Mononuclear cell (primary cell): ENCODE measurements at regions not wholly inside any gene's neighbourhood (a gene's known extent, or its start where the extent isn't known, plus 50 kb on each side); places are given as distances from the start of the nearest gene placed in this dataset.

Source experiments
- H3K27me3 ChIP-seq: 2 replicates; pipeline ENCODE4 v1.6.0; 2011; ENCODE audit warnings: low read length, control low read depth; ENCODE audit not compliant: insufficient read depth
- H3K4me1 ChIP-seq: 2 replicates; pipeline ENCODE4 v1.5.1; 2011; ENCODE audit warnings: mild to moderate bottlenecking, low read length, control low read depth; ENCODE audit not compliant: insufficient read depth
- H3K4me3 ChIP-seq: 2 replicates; pipeline ENCODE4 v1.5.1; 2011; ENCODE audit warnings: mild to moderate bottlenecking, low read length, moderate library complexity
- H3K9me3 ChIP-seq: 2 replicates; pipeline ENCODE4 v1.5.1; 2011; ENCODE audit warnings: low read depth, mild to moderate bottlenecking, control low read depth, low read length

GRCh38 chr22:27610863-27611786 is 190.4 kb downstream of the MN1 start:
- H3K27me3 ChIP-seq, result peaks cover 10% of the 10 kb centered on the region
- H3K4me1 ChIP-seq, result no peaks in the 10 kb centered on the region
- no peaks in the 10 kb centered on the region for H3K9me3 ChIP-seq
- H3K4me3 ChIP-seq, result no peak overlapping the region

- no peaks in the 10 kb centered on the region for H3K4me1 ChIP-seq
- H3K4me3 ChIP-seq, result no peak overlapping the region
- H3K27me3 ChIP-seq, result peaks cover 10% of the 10 kb centered on the region
- no peaks in the 10 kb centered on the region for H3K9me3 ChIP-seq
These were observed 189.4 kb downstream of the MN1 start for GRCh38 chr22:27612115-27612514.

- no peaks in the 10 kb centered on the region for H3K4me1 ChIP-seq
These were observed 188.2 kb downstream of the MN1 start for GRCh38 chr22:27613099-27614005.

GRCh38 chr22:27614006-27614649 is 187.4 kb downstream of the MN1 start:
- peaks cover 10% of the 10 kb centered on the region for H3K27me3 ChIP-seq
- H3K4me1 ChIP-seq, result no peaks in the 10 kb centered on the region
- H3K9me3 ChIP-seq, result no peaks in the 10 kb centered on the region
- H3K4me3 ChIP-seq, result no peak overlapping the region

More at GRCh38 chr22:27613099-27614005, 188.2 kb downstream of the MN1 start:
- no peak overlapping the region for H3K4me3 ChIP-seq
- H3K27me3 ChIP-seq, result peaks cover 10% of the 10 kb centered on the region
- H3K9me3 ChIP-seq, result no peaks in the 10 kb centered on the region

- no peak overlapping the region for H3K4me3 ChIP-seq
- H3K27me3 ChIP-seq, result peaks cover 10% of the 10 kb centered on the region
- no peaks in the 10 kb centered on the region for H3K9me3 ChIP-seq
- H3K4me1 ChIP-seq, result no peaks in the 10 kb centered on the region
These were observed 186.9 kb downstream of the MN1 start for GRCh38 chr22:27614650-27615007.

GRCh38 chr22:27615408-27615807 is 186.1 kb downstream of the MN1 start:
- Histone ChIP-seq H3K4me1 (no peaks in the 10 kb centered on the region), H3K4me3 (no peak overlapping the region)

GRCh38 chr22:27616033-27616432 is 185.5 kb downstream of the MN1 start:
- Histone ChIP-seq H3K27me3 (peaks cover 10% of the 10 kb centered on the region), H3K4me1 (no peaks in the 10 kb centered on the region), H3K4me3 (no peak overlapping the region), H3K9me3 (no peaks in the 10 kb centered on the region)

More at GRCh38 chr22:27615408-27615807, 186.1 kb downstream of the MN1 start:
- H3K9me3 ChIP-seq, result no peaks in the 10 kb centered on the region
- H3K27me3 ChIP-seq, result peaks cover 10% of the 10 kb centered on the region

- Histone ChIP-seq H3K4me1 (no peaks in the 10 kb centered on the region), H3K9me3 (no peaks in the 10 kb centered on the region), H3K27me3 (peaks cover 10% of the 10 kb centered on the region), H3K4me3 (no peak overlapping the region)
These were observed 184.2 kb downstream of the MN1 start for GRCh38 chr22:27617214-27617881.

- Histone ChIP-seq H3K4me3 (no peak overlapping the region), H3K27me3 (peaks cover 2% of the 10 kb centered on the region), H3K9me3 (no peaks in the 10 kb centered on the region), H3K4me1 (no peaks in the 10 kb centered on the region)
These were observed 181.0 kb downstream of the MN1 start for GRCh38 chr22:27620367-27621154.

GRCh38 chr22:27621486-27622070 is 180.0 kb downstream of the MN1 start:
- H3K9me3 ChIP-seq, result no peaks in the 10 kb centered on the region
- H3K27me3 ChIP-seq, result no peaks in the 10 kb centered on the region
- H3K4me3 ChIP-seq, result no peak overlapping the region
- no peaks in the 10 kb centered on the region for H3K4me1 ChIP-seq

GRCh38 chr22:27624042-27624441 is 177.5 kb downstream of the MN1 start:
- no peaks in the 10 kb centered on the region for H3K27me3 ChIP-seq
- H3K4me1 ChIP-seq, result no peaks in the 10 kb centered on the region
- no peaks in the 10 kb centered on the region for H3K9me3 ChIP-seq
- no peak overlapping the region for H3K4me3 ChIP-seq

- Histone ChIP-seq H3K4me1 (no peaks in the 10 kb centered on the region), H3K9me3 (no peaks in the 10 kb centered on the region), H3K4me3 (no peak overlapping the region)
These were observed 176.9 kb downstream of the MN1 start for GRCh38 chr22:27624705-27625104.

GRCh38 chr22:27625769-27626674 is 175.5 kb downstream of the MN1 start:
- Histone ChIP-seq H3K4me3 (no peak overlapping the region), H3K9me3 (no peaks in the 10 kb centered on the region), H3K27me3 (no peaks in the 10 kb centered on the region), H3K4me1 (no peaks in the 10 kb centered on the region)

More at GRCh38 chr22:27624705-27625104, 176.9 kb downstream of the MN1 start:
- H3K27me3 ChIP-seq, result no peaks in the 10 kb centered on the region
